Fibroblast of lung (primary cell): ENCODE measurements at regions not wholly inside any gene's neighbourhood (a gene's known extent, or its start where the extent isn't known, plus 50 kb on each side); places are given as distances from the start of the nearest gene placed in this dataset.

Experiments
- DNase-seq, 2 donors: peaks; one replicate each; pipeline versions ENCODE4 v3.0.0 to v3.0.0-alpha.2; 2010; ENCODE audit warnings: low read depth in 2 of 2
- H2AFZ ChIP-seq: 2 replicates; pipeline ENCODE4 v1.5.1; 2012; ENCODE audit warnings: low read length, control low read depth, inconsistent platforms
- H3K27ac ChIP-seq: 2 replicates; pipeline ENCODE4 v1.5.1; 2011; ENCODE audit warnings: low read length, control low read depth; ENCODE audit not compliant: insufficient read depth
- H3K27me3 ChIP-seq: 2 replicates; pipeline ENCODE4 v1.5.1; 2011; ENCODE audit warnings: mild to moderate bottlenecking, low read length; ENCODE audit not compliant: control insufficient read depth, insufficient read depth
- H3K36me3 ChIP-seq: 2 replicates; pipeline ENCODE4 v1.5.1; 2011; ENCODE audit warnings: low read length; ENCODE audit not compliant: control insufficient read depth, insufficient read depth
- H3K4me1 ChIP-seq: 2 replicates; pipeline ENCODE4 v1.5.1; 2011; ENCODE audit warnings: low read length; ENCODE audit not compliant: control insufficient read depth, insufficient read depth; ENCODE audit errors: extremely low read depth
- H3K4me2 ChIP-seq: 2 replicates; pipeline ENCODE4 v1.5.1; 2011; ENCODE audit warnings: low read length, control low read depth; ENCODE audit not compliant: insufficient read depth; ENCODE audit errors: extremely low read depth
- H3K4me3 ChIP-seq, 4 experiments: fragments of 200-600 bp in 1 of 4; sonication (generic) in 1 of 4; replicated peaks in 1 of 4; 2 replicates each; pipeline ENCODE4 v1.5.1; 2011 to 2016; ENCODE audit warnings: low read length in 4 of 4, low read depth in 3 of 4, mild to moderate bottlenecking in 3 of 4, control low read depth in 2 of 4, inconsistent platforms in 1 of 4, mixed read lengths in 1 of 4; ENCODE audit not compliant: insufficient read depth in 1 of 4; ENCODE audit errors: control extremely low read depth in 1 of 4
- H3K79me2 ChIP-seq: 2 replicates; pipeline ENCODE4 v1.5.1; 2012; ENCODE audit warnings: mild to moderate bottlenecking, low read length, inconsistent platforms; ENCODE audit not compliant: control insufficient read depth, insufficient read depth
- H3K9ac ChIP-seq: 2 replicates; pipeline ENCODE4 v1.5.1; 2011; ENCODE audit warnings: mild to moderate bottlenecking, low read length, control low read depth; ENCODE audit not compliant: insufficient read depth
- H3K9me3 ChIP-seq: 2 replicates; pipeline ENCODE4 v1.5.1; 2012; ENCODE audit warnings: low read depth, low read length; ENCODE audit not compliant: control insufficient read depth, insufficient read depth
- H4K20me1 ChIP-seq: 2 replicates; pipeline ENCODE4 v1.5.1; 2011; ENCODE audit warnings: low read length; ENCODE audit not compliant: control insufficient read depth, insufficient read depth; ENCODE audit errors: extremely low read depth
- EZH2 ChIP-seq: IDR thresholded peaks from 2 replicates; pipeline ENCODE4 v1.5.1; 2012; ENCODE audit warnings: low read length, control low read depth, mild to moderate bottlenecking; ENCODE audit errors: missing control alignments
- TF ChIP-seq, protein P1 (sequence below), 2 donors: IDR thresholded peaks in 1 of 2; conservative IDR thresholded peaks in 1 of 2; 1 replicate in 1 of 2; 2 replicates in 1 of 2; pipeline ENCODE4 v1.5.1; 2011 to 2012; ENCODE audit warnings: low read length in 2 of 2, control low read depth in 1 of 2, inconsistent platforms in 1 of 2, low read depth in 1 of 2, mild to moderate bottlenecking in 1 of 2

DNA sequence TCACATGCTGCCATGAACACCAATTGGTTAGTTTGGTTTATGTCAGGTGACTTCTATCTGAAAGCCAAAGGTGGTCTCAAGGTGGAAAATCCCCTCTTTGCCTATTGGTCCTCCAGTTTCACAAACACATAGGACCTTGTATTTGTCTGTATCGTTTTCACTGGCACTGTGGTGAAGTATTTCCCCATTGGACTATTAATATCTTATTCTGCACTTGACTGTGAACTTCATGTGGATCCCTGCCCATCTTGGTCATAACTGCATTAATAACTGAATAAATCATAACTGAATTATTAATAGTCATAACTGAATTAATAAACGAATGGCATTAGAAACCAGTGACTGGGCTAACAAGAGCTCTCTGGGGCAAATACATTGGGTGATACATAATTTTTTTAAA lies 341.3 kb upstream of the ADAMTS9 start:
- no peaks in the 10 kb centered on the region for H3K4me1 ChIP-seq

DNA sequence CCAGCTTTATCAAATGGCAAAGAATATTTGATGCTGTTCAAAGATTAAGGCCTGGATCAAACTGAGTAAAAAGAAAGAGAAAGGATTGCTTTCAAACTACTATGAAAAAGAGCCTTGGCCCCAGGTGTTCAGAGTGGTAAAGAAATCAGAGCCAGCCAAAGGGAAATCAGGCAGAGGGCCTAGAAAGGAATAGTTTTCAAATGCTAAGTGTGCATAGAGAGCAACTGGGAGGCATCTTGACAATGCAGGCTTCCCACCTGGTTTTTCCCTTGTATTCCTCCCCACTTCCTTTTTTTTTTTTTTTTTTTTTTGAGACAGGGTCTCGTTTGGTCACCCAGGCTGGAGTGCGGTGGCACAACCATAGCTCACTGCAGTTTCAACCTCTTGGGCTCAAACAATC lies 340.2 kb upstream of the ADAMTS9 start:
- Histone ChIP-seq H2AFZ (no peak overlapping the region), H3K4me2 (no peak overlapping the region), H3K4me3 (no peak overlapping the region), H3K79me2 (no peaks in the 10 kb centered on the region), H3K27me3 (peaks cover 2% of the 10 kb centered on the region), H4K20me1 (no peaks in the 10 kb centered on the region), H3K36me3 (no peaks in the 10 kb centered on the region), H3K4me1 (no peaks in the 10 kb centered on the region), H3K9me3 (no peaks in the 10 kb centered on the region), H3K9ac (no peak overlapping the region), H3K27ac (no peak overlapping the region)
- no peak for TF ChIP-seq EZH2
- TF ChIP-seq, protein P1, sequence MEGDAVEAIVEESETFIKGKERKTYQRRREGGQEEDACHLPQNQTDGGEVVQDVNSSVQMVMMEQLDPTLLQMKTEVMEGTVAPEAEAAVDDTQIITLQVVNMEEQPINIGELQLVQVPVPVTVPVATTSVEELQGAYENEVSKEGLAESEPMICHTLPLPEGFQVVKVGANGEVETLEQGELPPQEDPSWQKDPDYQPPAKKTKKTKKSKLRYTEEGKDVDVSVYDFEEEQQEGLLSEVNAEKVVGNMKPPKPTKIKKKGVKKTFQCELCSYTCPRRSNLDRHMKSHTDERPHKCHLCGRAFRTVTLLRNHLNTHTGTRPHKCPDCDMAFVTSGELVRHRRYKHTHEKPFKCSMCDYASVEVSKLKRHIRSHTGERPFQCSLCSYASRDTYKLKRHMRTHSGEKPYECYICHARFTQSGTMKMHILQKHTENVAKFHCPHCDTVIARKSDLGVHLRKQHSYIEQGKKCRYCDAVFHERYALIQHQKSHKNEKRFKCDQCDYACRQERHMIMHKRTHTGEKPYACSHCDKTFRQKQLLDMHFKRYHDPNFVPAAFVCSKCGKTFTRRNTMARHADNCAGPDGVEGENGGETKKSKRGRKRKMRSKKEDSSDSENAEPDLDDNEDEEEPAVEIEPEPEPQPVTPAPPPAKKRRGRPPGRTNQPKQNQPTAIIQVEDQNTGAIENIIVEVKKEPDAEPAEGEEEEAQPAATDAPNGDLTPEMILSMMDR (conservative IDR thresholded peaks at IDR 0.05 in 1 of 2, IDR thresholded peaks at IDR 0.05 in 1 of 2; ENCODE audit: low read depth in 1 of 2, low read length in 2 of 2): no peak
- DNase-seq: no peak

More for the DNA sequence above, 341.3 kb upstream of the ADAMTS9 start:
- Histone ChIP-seq H3K4me3 (no peak overlapping the region), H3K9me3 (no peaks in the 10 kb centered on the region), H3K79me2 (no peaks in the 10 kb centered on the region), H3K27ac (no peak overlapping the region), H4K20me1 (no peaks in the 10 kb centered on the region), H3K9ac (no peak overlapping the region), H2AFZ (no peak overlapping the region), H3K4me2 (no peak overlapping the region), H3K36me3 (no peaks in the 10 kb centered on the region), H3K27me3 (peaks cover 2% of the 10 kb centered on the region)
- no peak for DNase-seq
- TF ChIP-seq, protein P1 (conservative IDR thresholded peaks at IDR 0.05 in 1 of 2, IDR thresholded peaks at IDR 0.05 in 1 of 2; ENCODE audit: low read depth in 1 of 2, low read length in 2 of 2): no peak
- TF ChIP-seq EZH2: no peak

DNA sequence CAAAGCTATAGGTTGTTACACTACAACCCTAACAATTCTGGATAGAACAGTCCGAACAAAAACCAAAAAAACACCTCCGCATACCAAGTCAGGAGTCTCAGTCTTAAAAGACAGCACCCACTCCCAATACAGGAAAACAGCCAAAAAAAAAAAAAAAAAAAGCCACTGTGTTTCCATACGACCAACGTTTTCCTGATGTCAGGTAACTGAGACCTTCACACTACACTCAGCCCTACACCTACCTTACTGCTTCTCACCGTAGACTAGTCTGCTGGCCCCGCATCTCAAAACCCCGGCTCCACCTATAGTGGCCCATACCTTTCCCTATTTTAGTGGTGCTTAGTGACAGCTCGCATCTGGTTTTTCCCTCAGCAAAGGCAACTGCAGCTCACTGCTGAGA lies 339.5 kb upstream of the ADAMTS9 start:
- no peak for DNase-seq
- Histone ChIP-seq H3K9ac (no peak overlapping the region), H4K20me1 (no peaks in the 10 kb centered on the region), H2AFZ (no peak overlapping the region), H3K4me3 (no peak overlapping the region), H3K9me3 (no peaks in the 10 kb centered on the region), H3K36me3 (no peaks in the 10 kb centered on the region), H3K27me3 (peaks cover 2% of the 10 kb centered on the region), H3K79me2 (no peaks in the 10 kb centered on the region), H3K4me1 (no peaks in the 10 kb centered on the region), H3K4me2 (no peak overlapping the region), H3K27ac (no peak overlapping the region)
- TF ChIP-seq, protein P1 (conservative IDR thresholded peaks at IDR 0.05 in 1 of 2, IDR thresholded peaks at IDR 0.05 in 1 of 2; ENCODE audit: low read depth in 1 of 2, low read length in 2 of 2): no peak
- no peak for TF ChIP-seq EZH2
